Keratinocyte (primary cell): ENCODE measurements at regions not wholly inside any gene's neighbourhood (a gene's known extent, or its start where the extent isn't known, plus 50 kb on each side); places are given as distances from the start of the nearest gene placed in this dataset.

Source experiments
- DNase-seq: peaks from one replicate; pipeline ENCODE4 v3.0.0-alpha.2; 2011; ENCODE audit warnings: low read depth, missing footprints, low spot score
- FAIRE-seq: peaks from 2 replicates; lab custom pipeline; 2011; peaks lifted over from hg19 to GRCh38; lab: Jason Lieb, UNC
- H2AFZ ChIP-seq: 2 replicates; pipeline ENCODE4 v1.6.0; 2012; ENCODE audit warnings: low read length, control low read depth, inconsistent platforms; ENCODE audit not compliant: control insufficient read depth
- H3K27ac ChIP-seq: 2 replicates; pipeline ENCODE4 v1.5.1; 2011; ENCODE audit warnings: low read length; ENCODE audit not compliant: control insufficient read depth, insufficient read depth
- H3K27me3 ChIP-seq: 3 replicates; pipeline ENCODE4 v1.6.0; 2011; ENCODE audit warnings: low read length; ENCODE audit not compliant: control insufficient read depth, insufficient read depth; ENCODE audit errors: extremely low read depth
- H3K36me3 ChIP-seq, 2 experiments: 2 replicates in 1 of 2; 3 replicates in 1 of 2; pipeline ENCODE4 v1.5.1; 2011; ENCODE audit warnings: low read length in 2 of 2, mild to moderate bottlenecking in 1 of 2; ENCODE audit not compliant: control insufficient read depth in 2 of 2, insufficient read depth in 2 of 2; ENCODE audit errors: extremely low read depth in 1 of 2
- H3K4me1 ChIP-seq: 3 replicates; pipeline ENCODE4 v1.5.1; 2011; ENCODE audit warnings: low read length; ENCODE audit not compliant: control insufficient read depth, insufficient read depth; ENCODE audit errors: extremely low read depth
- H3K4me2 ChIP-seq: 3 replicates; pipeline ENCODE4 v1.6.0; 2011; ENCODE audit warnings: low read depth, low read length; ENCODE audit not compliant: control insufficient read depth, insufficient read depth; ENCODE audit errors: extremely low read depth
- H3K4me3 ChIP-seq, 3 experiments: fragments of 200-600 bp in 1 of 3; sonication (generic) in 1 of 3; 2 replicates in 2 of 3; 3 replicates in 1 of 3; pipeline ENCODE4 v1.5.1; 2011 to 2016; ENCODE audit warnings: low read length in 3 of 3, mild to moderate bottlenecking in 3 of 3, control low read depth in 2 of 3, inconsistent platforms in 1 of 3, low read depth in 1 of 3, mixed read lengths in 1 of 3, mixed run types in 1 of 3, moderate library complexity in 1 of 3; ENCODE audit not compliant: control insufficient read depth in 2 of 3, insufficient read depth in 2 of 3; ENCODE audit errors: extremely low read depth in 1 of 3
- H3K79me2 ChIP-seq: 2 replicates; pipeline ENCODE4 v1.6.0; 2012; ENCODE audit warnings: low read length; ENCODE audit not compliant: control insufficient read depth, insufficient read depth
- H3K9ac ChIP-seq: 3 replicates; pipeline ENCODE4 v1.6.0; 2011; ENCODE audit warnings: low read length; ENCODE audit not compliant: control insufficient read depth, insufficient read depth; ENCODE audit errors: extremely low read depth
- H3K9me1 ChIP-seq: 3 replicates; pipeline ENCODE4 v1.6.0; 2011; ENCODE audit warnings: low read length; ENCODE audit not compliant: control insufficient read depth, insufficient read depth; ENCODE audit errors: extremely low read depth
- H3K9me3 ChIP-seq: 2 replicates; pipeline ENCODE4 v1.5.1; 2012; ENCODE audit warnings: low read depth, low read length; ENCODE audit not compliant: control insufficient read depth
- H4K20me1 ChIP-seq: 3 replicates; pipeline ENCODE4 v1.6.0; 2011; ENCODE audit warnings: low read length; ENCODE audit not compliant: control insufficient read depth, insufficient read depth; ENCODE audit errors: extremely low read depth
- EZH2 ChIP-seq: IDR thresholded peaks from one replicate; pipeline ENCODE4 v1.6.1; 2012; ENCODE audit warnings: inconsistent platforms, mild to moderate bottlenecking, low read length, moderate library complexity
- dilution Hi-C: fragments of 300-500 bp; cut with MboI; formaldehyde crosslinking; loops from one replicate; pipeline ENCODE4 v1.7.0; 2020; ENCODE audit warnings: low sequenced_read_pairs; ENCODE audit not compliant: extremely low pct_ligation_motif_present
- small RNA-seq, 3 experiments: library from RNA; depleted of rRNA; stranded (forward); fragments of <200 nt; gene quantifications; one replicate each; pipeline ENCODE3, GENCODE V24; 2012; ENCODE audit warnings: low read depth in 3 of 3, low replicate concordance in 1 of 3; ENCODE audit not compliant: insufficient read length in 3 of 3
- TF ChIP-seq, protein P1 (sequence below), 3 experiments: IDR thresholded peaks in 1 of 3; conservative IDR thresholded peaks in 1 of 3; optimal IDR thresholded peaks in 1 of 3; 2 replicates in 2 of 3; 3 replicates in 1 of 3; pipeline versions ENCODE3 to v1.5.1; 2011; ENCODE audit warnings: low read length in 3 of 3, mild to moderate bottlenecking in 3 of 3, moderate library complexity in 2 of 3, control low read depth in 1 of 3, inconsistent platforms in 1 of 3; ENCODE audit not compliant: insufficient read depth in 2 of 3; ENCODE audit errors: extremely low read depth in 1 of 3

DNA sequence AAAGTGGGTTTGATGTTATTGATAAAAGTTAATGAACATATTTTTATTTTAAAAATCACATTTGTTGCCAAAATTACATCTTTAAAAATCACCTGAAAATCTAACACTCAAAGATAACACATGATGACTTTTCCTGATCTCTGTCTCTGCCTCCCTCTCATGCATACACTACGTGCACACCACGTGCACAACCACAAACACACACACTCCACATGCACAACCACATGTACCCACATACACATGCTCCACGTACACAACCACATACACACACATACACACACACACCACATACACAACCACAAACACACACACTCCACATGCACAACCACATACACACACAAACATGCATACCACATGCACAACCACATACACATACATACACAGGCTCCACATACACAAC lies 61.8 kb upstream of the TMEM132C start:
- Histone ChIP-seq H3K79me2 (no peaks in the 10 kb centered on the region), H3K27me3 (no peaks in the 10 kb centered on the region), H3K27ac (no peak overlapping the region), H3K9me1 (no peaks in the 10 kb centered on the region), H3K4me1 (no peaks in the 10 kb centered on the region), H3K36me3 (no peaks in the 10 kb centered on the region), H4K20me1 (no peaks in the 10 kb centered on the region), H3K4me3 (no peak overlapping the region), H3K4me2 (no peak overlapping the region), H2AFZ (no peak overlapping the region), H3K9me3 (peaks cover 7% of the 10 kb centered on the region), H3K9ac (no peak overlapping the region)
- TF ChIP-seq, protein P1, sequence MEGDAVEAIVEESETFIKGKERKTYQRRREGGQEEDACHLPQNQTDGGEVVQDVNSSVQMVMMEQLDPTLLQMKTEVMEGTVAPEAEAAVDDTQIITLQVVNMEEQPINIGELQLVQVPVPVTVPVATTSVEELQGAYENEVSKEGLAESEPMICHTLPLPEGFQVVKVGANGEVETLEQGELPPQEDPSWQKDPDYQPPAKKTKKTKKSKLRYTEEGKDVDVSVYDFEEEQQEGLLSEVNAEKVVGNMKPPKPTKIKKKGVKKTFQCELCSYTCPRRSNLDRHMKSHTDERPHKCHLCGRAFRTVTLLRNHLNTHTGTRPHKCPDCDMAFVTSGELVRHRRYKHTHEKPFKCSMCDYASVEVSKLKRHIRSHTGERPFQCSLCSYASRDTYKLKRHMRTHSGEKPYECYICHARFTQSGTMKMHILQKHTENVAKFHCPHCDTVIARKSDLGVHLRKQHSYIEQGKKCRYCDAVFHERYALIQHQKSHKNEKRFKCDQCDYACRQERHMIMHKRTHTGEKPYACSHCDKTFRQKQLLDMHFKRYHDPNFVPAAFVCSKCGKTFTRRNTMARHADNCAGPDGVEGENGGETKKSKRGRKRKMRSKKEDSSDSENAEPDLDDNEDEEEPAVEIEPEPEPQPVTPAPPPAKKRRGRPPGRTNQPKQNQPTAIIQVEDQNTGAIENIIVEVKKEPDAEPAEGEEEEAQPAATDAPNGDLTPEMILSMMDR (optimal IDR thresholded peaks at IDR 0.05 in 1 of 3, IDR thresholded peaks at IDR 0.05 in 1 of 3, conservative IDR thresholded peaks at IDR 0.05 in 1 of 3; ENCODE audit: extremely low read depth in 1 of 3, insufficient read depth in 2 of 3, low read length in 3 of 3): no peak
- TF ChIP-seq EZH2: no peak
- DNase-seq: no peak
- dilution Hi-C loops: no loop called here
- FAIRE-seq: no peak

DNA sequence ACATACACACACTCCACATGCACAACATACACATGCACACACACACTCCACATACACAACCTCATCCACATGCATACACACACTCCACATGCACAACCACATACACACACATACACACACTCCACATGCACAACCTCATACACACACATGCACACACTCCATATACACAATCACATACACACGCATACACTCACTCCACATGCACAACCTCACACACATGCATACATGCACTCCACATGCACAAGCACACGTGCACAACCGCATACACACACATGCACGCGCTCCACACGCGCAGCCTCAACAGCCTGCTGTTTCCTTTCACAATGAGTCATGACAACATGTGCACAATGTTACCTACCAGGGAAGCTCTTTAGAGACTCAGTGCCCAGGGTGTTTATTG lies 61.2 kb upstream of the TMEM132C start:
- no peaks in the 10 kb centered on the region for H3K79me2 ChIP-seq
- no peaks in the 10 kb centered on the region for H3K36me3 ChIP-seq
- H3K4me1 ChIP-seq: no peaks in the 10 kb centered on the region
- no peak overlapping the region for H3K27ac ChIP-seq
- H3K9me1 ChIP-seq: no peaks in the 10 kb centered on the region
- no peaks in the 10 kb centered on the region for H3K27me3 ChIP-seq
- no peak overlapping the region for H3K9ac ChIP-seq
- H4K20me1 ChIP-seq: no peaks in the 10 kb centered on the region
- FAIRE-seq (no peak), DNase-seq (no peak)
- dilution Hi-C loops: no loop called here
- no peak for TF ChIP-seq EZH2
- TF ChIP-seq, protein P1 (optimal IDR thresholded peaks at IDR 0.05 in 1 of 3, IDR thresholded peaks at IDR 0.05 in 1 of 3, conservative IDR thresholded peaks at IDR 0.05 in 1 of 3; ENCODE audit: extremely low read depth in 1 of 3, insufficient read depth in 2 of 3, low read length in 3 of 3): no peak
- H3K9me3 ChIP-seq: peaks cover 7% of the 10 kb centered on the region
- no peak overlapping the region for H2AFZ ChIP-seq
- H3K4me3 ChIP-seq: no peak overlapping the region
- no peak overlapping the region for H3K4me2 ChIP-seq

Small RNA genes lying in the stretch of these regions (small RNA-seq; reads per million reads assigned to genes)
- gene AC006065.2 (0 reads per million in 3 experiments), gene AC073913.2 (0 reads per million in 3 experiments), gene HSPE1P20 (0 reads per million in 3 experiments), gene RF00019 (0 reads per million in 3 experiments), gene RNU1-104P (0 to 0.75 (median 0) reads per million in 3 experiments)
